HG03103 (cell line): ENCODE measurements at regions not wholly inside any gene's neighbourhood (a gene's known extent, or its start where the extent isn't known, plus 50 kb on each side); places are given as distances from the start of the nearest gene placed in this dataset.

Experiments used
- ATAC-seq: cut with Tn5 transposase; IDR thresholded peaks from one replicate; pipeline ENCODE4 v1.9.1; 2021; ENCODE audit warnings: low read depth; ENCODE audit not compliant: unreplicated experiment

DNA sequence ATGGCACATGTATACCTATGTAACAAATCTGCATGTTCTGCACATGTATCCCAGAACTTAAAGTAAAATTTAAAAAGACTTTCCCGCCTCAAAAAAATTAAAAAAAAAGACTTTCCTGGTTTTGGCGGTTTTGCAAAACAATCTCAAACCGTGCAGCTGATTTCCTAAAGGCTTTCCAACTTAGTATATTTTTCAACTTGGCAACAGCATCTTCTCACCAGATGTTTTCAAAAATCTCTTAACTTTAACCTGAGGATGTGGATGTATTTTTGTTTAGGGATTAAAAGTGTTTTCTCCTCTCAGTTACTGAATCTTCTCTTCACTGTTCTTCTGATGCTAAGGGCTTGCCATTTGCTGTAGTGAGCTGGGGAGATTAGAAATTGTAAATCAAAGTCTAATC lies 96.5 kb upstream of the PLPP4 start:
- ATAC-seq: no peak

- ATAC-seq: no peak
Measured at GRCh38 chr10:120365872-120366271, 91.2 kb upstream of the PLPP4 start.

DNA sequence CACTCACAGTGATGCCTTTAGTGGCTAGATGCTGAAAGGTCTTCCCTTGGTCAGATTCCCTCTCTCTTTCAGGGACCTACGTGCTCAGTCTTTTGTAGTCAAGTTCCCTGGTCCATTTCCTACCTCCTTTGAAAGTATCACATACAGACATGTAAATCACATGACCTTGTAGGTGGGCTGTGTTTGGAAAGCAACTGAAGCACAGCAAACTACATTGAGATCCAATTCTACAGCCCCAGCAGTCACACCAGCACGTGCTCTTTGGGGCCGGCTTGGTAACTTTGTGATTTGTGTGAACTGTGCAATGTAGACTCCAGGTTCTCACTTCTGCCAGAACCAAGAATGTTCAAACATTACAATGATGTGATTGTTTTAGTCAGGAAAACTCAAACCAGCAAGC lies 89.7 kb upstream of the PLPP4 start:
- no peak for ATAC-seq

DNA sequence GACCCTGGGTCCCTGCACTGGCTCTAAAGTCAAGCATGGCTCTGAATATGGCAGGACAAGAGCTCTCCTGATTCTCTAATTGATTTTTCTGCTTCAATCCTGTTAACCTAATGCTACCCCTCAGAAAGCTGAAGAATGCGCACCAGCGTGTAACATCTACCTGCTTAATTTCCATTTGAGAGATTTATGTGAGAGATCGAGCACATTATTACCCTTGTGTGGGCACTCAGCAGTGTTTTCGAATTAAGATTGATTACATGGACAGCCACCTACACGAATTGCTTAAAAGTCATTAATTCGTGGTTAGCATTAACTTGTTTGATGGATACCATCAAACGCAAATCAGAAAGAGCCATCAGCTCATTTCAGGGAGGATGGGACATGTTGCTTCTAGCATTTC lies 88.7 kb upstream of the PLPP4 start:
- no peak for ATAC-seq

DNA sequence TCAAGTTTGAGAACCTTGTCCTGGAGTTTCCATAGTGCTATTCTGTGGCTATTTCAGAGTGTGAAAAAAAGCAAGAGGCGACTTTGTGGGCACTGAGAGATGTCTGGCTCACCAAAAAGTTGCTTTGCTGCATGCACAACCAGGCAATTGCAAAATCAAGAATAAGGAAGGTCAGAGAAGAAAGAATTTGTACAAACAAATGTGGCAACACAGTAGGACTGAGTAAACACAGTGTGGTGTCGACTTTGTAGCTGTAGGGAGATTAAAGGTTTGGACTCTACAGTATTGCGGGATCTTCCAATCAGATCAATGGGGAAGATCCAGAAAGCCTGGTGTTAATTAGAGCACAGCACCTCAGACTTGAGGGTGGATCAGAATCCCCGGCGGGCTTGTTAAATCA lies 88.1 kb upstream of the PLPP4 start:
- no peak for ATAC-seq

- ATAC-seq: no peak
Measured at GRCh38 chr10:120369856-120370276, 87.2 kb upstream of the PLPP4 start.

DNA sequence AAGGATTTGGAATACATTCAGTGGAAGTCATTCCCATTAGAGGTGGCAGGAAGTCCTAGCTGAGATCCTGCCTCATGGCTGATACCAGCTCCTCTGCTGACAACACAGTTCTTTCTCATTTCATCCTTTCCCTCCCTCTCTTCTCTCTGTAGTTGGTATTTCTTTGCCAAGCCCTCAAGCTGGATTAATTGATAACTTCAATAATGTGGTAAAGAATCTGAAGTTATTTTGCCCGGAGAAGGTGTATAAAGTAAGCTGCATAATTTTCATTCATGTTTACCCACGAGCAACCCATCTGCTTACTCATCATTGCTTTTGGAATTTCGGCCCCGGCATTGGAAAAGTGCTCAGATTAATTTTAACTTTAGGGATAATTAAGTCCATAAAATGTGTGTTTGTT lies 85.2 kb upstream of the PLPP4 start:
- ATAC-seq: no peak

DNA sequence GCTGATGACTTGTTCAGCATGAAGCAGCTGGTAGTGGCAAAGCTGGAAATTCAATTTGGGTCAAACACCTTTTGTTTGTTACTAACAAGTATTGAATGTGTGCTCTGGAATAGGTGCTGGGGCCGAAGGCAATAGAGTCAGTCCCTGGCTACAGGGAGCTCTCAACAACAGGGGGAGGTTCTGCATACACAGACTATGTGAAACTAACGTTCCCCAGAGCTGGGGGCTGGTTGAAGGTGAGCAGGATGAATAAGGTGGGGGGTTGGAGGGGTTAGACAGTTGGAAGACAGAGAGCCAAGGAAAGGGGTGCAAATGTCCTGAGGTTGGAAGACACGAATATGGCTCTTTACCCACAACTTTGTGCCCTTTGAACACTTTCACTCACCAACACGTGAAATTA lies 84.1 kb upstream of the PLPP4 start:
- ATAC-seq: no peak

DNA sequence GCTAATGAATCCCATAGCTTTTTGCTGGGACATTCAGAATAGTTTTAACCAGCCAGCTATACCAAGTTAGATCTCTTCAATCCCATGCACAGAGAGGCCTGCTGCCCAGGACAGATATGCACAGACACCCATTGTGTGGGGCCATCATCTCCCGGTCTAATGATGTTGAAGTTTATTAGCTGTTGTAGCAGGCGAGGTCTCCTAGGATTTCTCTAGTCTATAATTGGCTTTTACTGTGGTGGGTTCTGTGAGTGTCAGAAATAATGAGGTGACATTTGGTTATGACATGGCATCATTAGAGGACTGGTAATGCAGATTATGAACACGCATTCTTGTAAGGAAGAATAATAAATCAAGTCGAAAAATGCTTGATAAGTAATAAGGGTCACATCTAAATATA lies 81.4 kb upstream of the PLPP4 start:
- ATAC-seq: no peak

DNA sequence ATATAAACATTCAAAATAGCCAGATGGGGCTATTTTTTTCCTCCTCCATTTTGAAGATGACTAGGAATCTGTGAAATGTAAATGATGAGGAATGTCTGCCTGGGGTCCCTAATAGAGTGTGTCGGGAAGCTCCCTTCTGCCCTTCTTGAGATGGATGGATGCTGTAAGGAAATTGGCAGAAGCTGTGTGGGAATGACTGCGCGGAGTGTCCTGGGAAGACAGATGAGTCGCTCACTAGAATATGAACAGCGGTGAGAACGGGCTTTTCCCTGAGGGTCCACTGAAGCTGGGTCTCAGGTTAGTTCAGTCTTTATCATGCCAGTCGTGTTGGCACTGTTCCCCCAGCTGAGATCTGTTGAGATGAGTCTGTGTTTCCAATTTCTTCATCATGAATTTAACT lies 75.1 kb upstream of the PLPP4 start:
- ATAC-seq: no peak

DNA sequence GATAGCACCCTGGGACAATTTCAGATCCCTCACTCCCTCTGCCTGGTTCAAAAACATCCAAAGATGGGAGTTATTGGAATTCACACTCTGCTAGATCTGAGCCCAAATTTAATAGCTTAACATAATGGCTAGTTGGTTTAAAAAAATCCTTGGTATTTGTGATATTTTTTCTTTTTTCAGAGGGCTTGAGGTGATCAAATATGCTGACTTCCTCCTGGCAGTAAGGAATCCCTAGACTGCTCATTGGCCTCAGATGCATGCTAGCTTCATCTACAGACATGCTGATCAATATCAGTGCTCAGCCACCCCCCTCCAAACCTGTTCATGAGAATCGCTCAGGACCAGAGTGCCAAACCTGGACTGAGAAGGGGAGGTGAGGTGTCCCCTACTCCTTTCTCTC lies 74.7 kb upstream of the PLPP4 start:
- no peak for ATAC-seq

DNA sequence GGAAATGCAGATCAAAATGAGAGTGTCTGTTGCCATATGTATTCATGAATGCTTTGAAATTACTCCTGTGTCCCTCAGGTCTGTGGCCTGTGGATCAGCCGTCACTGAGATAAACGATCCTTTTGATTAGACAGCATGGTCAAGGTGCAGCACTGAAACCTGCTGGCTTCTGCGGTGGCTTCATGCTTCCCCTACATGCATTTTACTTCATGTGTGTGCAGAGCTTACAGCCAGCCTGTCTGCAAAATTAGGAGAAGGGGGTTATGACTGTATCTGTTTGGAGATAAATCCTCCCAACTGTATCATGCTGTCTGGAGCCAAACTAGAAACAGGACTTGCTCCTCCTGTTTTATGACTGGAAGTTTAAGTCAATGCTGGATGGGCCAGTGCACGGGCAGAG lies 71.0 kb upstream of the PLPP4 start:
- no peak for ATAC-seq

DNA sequence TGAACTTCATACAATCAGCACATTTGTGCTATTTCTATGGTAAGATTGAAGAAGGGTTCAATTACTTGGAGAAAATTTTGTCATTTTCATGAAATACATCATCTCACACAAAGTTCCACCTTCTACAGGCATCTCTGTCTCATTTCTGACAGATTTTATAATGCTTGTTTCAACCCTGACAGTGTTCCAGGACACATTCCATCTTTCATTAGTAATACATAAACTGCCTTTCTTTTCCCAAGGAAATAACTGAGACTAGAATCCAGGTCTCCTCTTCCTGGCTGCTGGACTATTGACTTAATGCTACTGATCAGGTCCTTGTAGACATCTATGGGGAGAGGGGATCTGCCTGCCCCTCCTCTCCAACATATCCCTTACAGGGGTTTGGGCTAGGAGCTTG lies 70.1 kb upstream of the PLPP4 start:
- ATAC-seq: no peak

DNA sequence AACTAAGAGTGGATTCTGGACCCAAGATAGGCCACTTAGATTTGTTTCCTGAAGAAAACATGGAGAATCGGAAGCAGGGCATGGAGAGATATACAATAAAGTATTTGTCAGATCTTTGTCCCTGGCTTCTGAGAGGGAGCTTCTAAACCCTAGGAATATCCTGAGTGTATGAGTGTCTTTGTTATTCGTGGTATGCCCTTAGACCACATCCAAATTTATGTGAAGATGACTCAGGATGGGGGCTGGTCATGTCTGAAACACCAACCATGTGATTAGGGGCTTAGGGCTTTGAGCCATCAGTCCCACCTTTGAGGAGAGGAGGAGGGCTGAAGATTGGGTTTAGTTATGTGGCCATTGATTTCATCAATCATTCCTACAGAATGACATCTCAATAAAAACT lies 69.7 kb upstream of the PLPP4 start:
- no peak for ATAC-seq

- ATAC-seq: no peak
Measured at GRCh38 chr10:120392245-120392644, 64.8 kb upstream of the PLPP4 start.

- no peak for ATAC-seq
Measured at GRCh38 chr10:120392671-120393079, 64.4 kb upstream of the PLPP4 start.

DNA sequence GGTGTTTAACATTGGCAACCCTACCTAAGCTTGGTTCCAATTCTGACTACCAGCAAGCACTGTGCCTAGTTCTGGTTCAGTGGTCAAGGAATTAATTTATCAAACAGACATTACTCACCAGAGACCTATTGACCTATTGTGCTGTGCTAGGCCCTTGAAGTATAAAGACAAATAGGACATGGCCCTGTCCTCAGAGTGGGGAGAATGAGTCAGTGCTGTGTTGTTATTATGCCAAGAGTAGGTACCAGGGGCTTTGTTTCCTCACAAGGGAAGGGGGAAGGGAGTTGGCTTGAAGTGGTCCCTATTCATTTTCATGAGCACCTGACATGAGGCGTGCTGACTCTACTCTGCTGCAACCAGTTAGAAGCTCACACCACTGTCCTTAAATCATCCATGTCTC lies 62.6 kb upstream of the PLPP4 start:
- no peak for ATAC-seq

DNA sequence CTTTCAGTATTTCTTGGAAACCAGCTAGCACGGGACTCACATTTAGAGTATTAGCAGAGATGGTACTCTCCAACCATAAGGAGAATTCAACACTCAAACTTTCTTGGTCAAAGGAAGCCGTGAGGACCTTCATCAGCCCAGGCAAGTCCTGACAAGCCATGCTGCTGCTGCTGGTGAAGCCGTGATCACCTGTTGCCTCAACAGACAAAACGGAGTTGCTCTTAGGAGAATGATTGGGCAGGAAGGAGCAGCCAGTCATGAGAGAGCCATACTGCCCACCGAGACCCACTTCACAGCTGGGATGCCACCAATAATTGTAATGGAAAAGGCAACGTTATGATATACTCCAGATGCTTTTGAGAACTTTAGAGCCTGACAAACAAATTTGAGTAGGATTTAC lies 60.8 kb upstream of the PLPP4 start:
- ATAC-seq: no peak

GRCh38 chr10:120398180-120398579 lies 58.8 kb upstream of the PLPP4 start:
- ATAC-seq: no peak

- no peak for ATAC-seq
Measured at GRCh38 chr10:120400601-120401000, 56.4 kb upstream of the PLPP4 start.

- ATAC-seq: no peak
Measured at GRCh38 chr10:120402147-120402766, 54.8 kb upstream of the PLPP4 start.

GRCh38 chr10:120403109-120403508 lies 53.9 kb upstream of the PLPP4 start:
- no peak for ATAC-seq

DNA sequence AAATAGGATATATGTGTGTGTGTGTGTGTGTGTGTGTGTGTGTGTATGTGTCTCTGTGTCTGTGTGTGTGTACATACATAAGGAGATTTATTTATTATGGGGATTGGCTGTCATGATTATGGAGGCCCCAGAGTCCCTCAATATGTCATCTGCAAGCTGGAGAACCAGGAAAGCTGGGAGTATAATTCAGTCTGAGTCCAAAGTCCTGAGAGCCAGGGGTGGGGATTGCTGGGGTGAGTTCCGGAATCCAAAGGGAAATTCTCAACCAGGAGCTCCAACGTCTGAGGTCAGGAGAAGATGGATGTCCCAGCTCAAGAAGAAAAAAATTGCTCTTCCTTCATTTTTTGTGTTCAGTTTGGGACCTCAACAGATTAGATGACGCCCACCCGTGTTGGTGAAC lies 50.7 kb upstream of the PLPP4 start:
- ATAC-seq: no peak
